ENCODE measurements at regions not wholly inside any gene's neighbourhood (a gene's known extent, or its start where the extent isn't known, plus 50 kb on each side); places are given as distances from the start of the nearest gene placed in this dataset.
"Not testable (repeated sequence)": the region's sequence is repeated elsewhere in the genome, so short reads cannot be mapped to it uniquely, and the experiment has no call there.

DNA sequence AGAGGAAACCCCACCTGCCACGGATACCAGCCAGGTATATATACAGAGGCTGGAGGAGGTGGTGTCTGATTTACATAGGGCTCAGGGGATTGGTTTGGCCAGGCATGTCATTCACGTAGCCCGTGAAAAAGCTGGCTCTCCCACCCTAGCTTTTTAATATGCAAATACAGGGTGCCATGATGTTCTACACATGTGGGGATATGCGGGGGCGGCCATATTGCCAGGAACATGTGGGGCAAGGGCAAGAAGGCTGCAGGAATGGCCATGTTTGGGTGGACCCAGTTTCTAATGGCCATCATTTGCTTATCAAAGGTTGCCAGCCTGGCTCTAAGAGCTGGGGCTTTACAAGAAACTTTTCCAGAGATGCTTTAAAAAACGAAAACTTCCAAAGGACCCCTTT lies 131.5 kb upstream of the KIF5B start:
- ChIA-PET CTCF (interaction anchor here (1.1 to 5.8 kb wide), 4 partner anchors 11 to 821 kb away, joined by 3 to 37 read pairs (median 4); no protein-coding TSS in a partner anchor), POLR2A (no interaction called here)
- H3K4me3 ChIP-seq (ENCODE audit: low read depth, low read length) = no peak overlapping the region
- no peak for DNase-seq (ENCODE audit: low read depth, low spot score)
- TF ChIP-seq, protein P1, sequence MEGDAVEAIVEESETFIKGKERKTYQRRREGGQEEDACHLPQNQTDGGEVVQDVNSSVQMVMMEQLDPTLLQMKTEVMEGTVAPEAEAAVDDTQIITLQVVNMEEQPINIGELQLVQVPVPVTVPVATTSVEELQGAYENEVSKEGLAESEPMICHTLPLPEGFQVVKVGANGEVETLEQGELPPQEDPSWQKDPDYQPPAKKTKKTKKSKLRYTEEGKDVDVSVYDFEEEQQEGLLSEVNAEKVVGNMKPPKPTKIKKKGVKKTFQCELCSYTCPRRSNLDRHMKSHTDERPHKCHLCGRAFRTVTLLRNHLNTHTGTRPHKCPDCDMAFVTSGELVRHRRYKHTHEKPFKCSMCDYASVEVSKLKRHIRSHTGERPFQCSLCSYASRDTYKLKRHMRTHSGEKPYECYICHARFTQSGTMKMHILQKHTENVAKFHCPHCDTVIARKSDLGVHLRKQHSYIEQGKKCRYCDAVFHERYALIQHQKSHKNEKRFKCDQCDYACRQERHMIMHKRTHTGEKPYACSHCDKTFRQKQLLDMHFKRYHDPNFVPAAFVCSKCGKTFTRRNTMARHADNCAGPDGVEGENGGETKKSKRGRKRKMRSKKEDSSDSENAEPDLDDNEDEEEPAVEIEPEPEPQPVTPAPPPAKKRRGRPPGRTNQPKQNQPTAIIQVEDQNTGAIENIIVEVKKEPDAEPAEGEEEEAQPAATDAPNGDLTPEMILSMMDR (IDR thresholded peaks at IDR 0.05; ENCODE audit: insufficient read depth, low read length, missing control alignments) = no peak

GRCh38 chr10:32183652-32184051 lies 127.4 kb upstream of the KIF5B start:
- POLR2A ChIA-PET; H3K4me3 ChIP-seq (ENCODE audit: low read depth, low read length); CTCF ChIA-PET: not testable (repeated sequence)

GRCh38 chr10:32182476-32182875 lies 126.3 kb upstream of the KIF5B start:
- TF ChIP-seq, protein P1 (IDR thresholded peaks at IDR 0.05; ENCODE audit: insufficient read depth, low read length, missing control alignments) = no peak
- no peak overlapping the region for H3K4me3 ChIP-seq (ENCODE audit: low read depth, low read length)
- ChIA-PET CTCF (no interaction called here), POLR2A (no interaction called here)
- no peak for DNase-seq (ENCODE audit: low read depth, low spot score)

More at GRCh38 chr10:32183652-32184051, 127.4 kb upstream of the KIF5B start:
- not testable (repeated sequence) for DNase-seq (ENCODE audit: low read depth, low spot score)

- H3K4me3 ChIP-seq (ENCODE audit: low read depth, low read length) = no peak overlapping the region
- CTCF ChIA-PET = interaction anchor here (0.7 to 2.3 kb wide), 2 partner anchors 10 to 27 kb away, joined by 3 to 9 read pairs; no protein-coding TSS in a partner anchor
- POLR2A ChIA-PET = no interaction called here
- TF ChIP-seq, protein P1 (IDR thresholded peaks at IDR 0.05; ENCODE audit: insufficient read depth, low read length, missing control alignments) = no peak
- DNase-seq (ENCODE audit: low read depth, low spot score) = no peak
Measured at GRCh38 chr10:32180390-32181280, 124.4 kb upstream of the KIF5B start.

DNA sequence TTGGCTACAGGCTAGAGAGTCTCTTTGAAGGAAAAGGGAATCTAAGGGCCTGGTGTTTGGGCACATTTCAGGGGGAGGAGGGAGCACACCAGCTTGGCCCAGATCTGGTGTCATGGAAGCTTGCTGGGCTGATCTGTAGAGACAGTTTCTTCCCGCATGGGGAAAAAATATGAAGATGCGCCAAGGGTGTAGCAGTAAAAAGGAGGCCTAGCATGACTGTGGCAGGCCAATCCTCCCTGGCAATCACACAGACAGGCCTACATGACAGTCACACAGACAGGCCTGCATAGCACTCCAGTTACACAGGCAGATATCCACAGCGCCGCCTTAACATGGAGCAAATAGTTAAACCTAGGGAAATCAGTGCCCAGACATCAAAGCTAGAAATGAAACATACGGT lies 123.6 kb upstream of the KIF5B start:
- no peak overlapping the region for H3K4me3 ChIP-seq (ENCODE audit: low read depth, low read length)
- TF ChIP-seq, protein P1 (IDR thresholded peaks at IDR 0.05; ENCODE audit: insufficient read depth, low read length, missing control alignments) = no peak
- CTCF ChIA-PET = interaction anchor here (0.7 to 2.3 kb wide), 2 partner anchors 11 to 28 kb away, joined by 3 to 9 read pairs; no protein-coding TSS in a partner anchor
- DNase-seq (ENCODE audit: low read depth, low spot score) = no peak
- POLR2A ChIA-PET = interaction anchor here (0.6 kb wide), 1 partner anchor 751 kb away, joined by 3 read pairs; no protein-coding TSS in a partner anchor

- CTCF ChIA-PET = interaction anchor here (4.0 kb wide), 1 partner anchor 13 kb away, joined by 20 read pairs; no protein-coding TSS in a partner anchor
- DNase-seq (ENCODE audit: low read depth, low spot score); POLR2A ChIA-PET; H3K4me3 ChIP-seq (ENCODE audit: low read depth, low read length): not testable (repeated sequence)
Measured at GRCh38 chr10:32177594-32177993, 121.4 kb upstream of the KIF5B start.

- H3K4me3 ChIP-seq (ENCODE audit: low read depth, low read length) = no peak overlapping the region
- ChIA-PET CTCF (interaction anchor here (1.0 to 4.0 kb wide), 3 partner anchors 13 to 159 kb away, joined by 3 to 20 read pairs (median 3); no protein-coding TSS in a partner anchor), POLR2A (no interaction called here)
- TF ChIP-seq, protein P1 (IDR thresholded peaks at IDR 0.05; ENCODE audit: insufficient read depth, low read length, missing control alignments) = no peak
- DNase-seq (ENCODE audit: low read depth, low spot score) = no peak
Measured at GRCh38 chr10:32175629-32176028, 119.4 kb upstream of the KIF5B start.

All from AG04449 (cell line).